T-helper 2 cell treated with Interferon-gamma antibody and Interleukin-4, amounts not matched to agents 5 μg/mL and 100 μg/mL, for 36 hours (primary cell): ENCODE measurements at regions not wholly inside any gene's neighbourhood (a gene's known extent, or its start where the extent isn't known, plus 50 kb on each side); places are given as distances from the start of the nearest gene placed in this dataset.

ENCODE experiments used
- DNase-seq: peaks from one replicate; pipeline ENCODE4 v3.0.0; 2021; ENCODE audit warnings: low spot score
- H3K27ac Mint-ChIP-seq: one replicate; pipeline ENCODE4 v1.8.0; 2021; ENCODE audit warnings: mild to moderate bottlenecking, mixed read lengths
- H3K27me3 Mint-ChIP-seq: one replicate; pipeline ENCODE4 v1.8.0; 2021; ENCODE audit warnings: low read depth, mixed read lengths
- H3K36me3 Mint-ChIP-seq: one replicate; pipeline ENCODE4 v1.8.0; 2021; ENCODE audit warnings: low read depth, mixed read lengths
- H3K4me1 Mint-ChIP-seq: one replicate; pipeline ENCODE4 v1.8.0; 2021; ENCODE audit warnings: low read depth, mixed read lengths
- H3K4me3 Mint-ChIP-seq: one replicate; pipeline ENCODE4 v1.8.0; 2022; ENCODE audit warnings: mild to moderate bottlenecking, moderate library complexity, mixed read lengths
- H3K9me3 Mint-ChIP-seq: one replicate; pipeline ENCODE4 v1.8.0; 2021; ENCODE audit warnings: mixed read lengths

DNA sequence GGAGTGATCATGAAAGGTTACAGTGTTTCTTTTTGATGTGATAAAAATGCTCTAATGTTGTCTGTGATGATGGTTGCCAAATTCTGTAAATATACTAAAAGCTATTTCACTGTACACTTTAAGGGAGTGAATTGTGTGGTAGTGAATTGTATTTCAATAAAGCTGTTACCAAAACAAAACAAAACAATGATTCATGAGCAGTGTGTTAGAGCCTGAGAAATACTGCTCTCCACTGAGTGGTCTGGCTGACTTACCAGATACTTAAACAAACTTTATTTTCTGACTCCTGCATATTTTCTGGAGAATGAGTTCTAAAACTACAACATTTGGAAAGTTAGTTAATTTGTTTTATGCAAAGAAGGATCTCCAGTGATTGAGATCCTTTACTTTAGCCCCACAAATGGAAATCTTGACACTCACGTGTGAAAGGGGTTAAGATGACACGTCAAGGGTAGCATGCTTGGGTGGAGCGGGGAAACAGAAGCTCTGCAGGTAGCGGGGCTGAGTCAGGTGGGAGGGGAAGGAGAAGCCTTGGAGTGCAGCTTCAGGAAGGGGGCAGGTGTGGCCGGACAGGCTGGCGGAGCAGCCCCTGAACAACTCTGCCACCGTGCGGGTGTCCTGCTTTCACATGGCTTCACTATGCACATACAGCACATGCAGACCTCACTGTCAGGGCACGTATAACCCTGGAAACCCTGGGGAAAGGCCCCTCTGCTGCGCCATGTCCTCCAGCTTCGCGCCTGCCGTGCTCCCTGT lies 256.7 kb downstream of the IRX1 start:
- Mint-ChIP-seq H3K4me1 (no peaks in the 10 kb centered on the region), H3K4me3 (no peak overlapping the region), H3K36me3 (no peaks in the 10 kb centered on the region), H3K27me3 (no peaks in the 10 kb centered on the region), H3K27ac (no peak overlapping the region), H3K9me3 (no peaks in the 10 kb centered on the region)
- no peak for DNase-seq

DNA sequence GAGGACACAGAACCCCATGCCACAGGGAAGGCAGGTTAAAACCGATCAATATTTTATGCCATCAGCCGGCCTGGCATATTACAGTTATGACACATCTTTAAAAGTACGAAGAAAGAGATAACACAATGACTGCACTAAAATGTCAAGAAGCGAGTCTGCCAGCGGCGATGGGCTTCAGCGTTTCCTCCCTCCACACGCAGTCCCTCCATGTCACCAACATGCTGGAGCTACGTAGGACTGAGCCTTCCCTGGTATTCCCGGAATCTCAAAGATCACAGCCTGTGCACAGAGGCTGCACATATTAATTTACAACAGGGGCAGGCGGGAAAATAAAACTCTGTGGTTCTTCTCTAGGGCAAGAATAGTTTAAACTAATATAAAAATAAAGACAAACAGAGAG lies 257.7 kb downstream of the IRX1 start:
- Mint-ChIP-seq H3K4me1 (no peaks in the 10 kb centered on the region), H3K36me3 (no peaks in the 10 kb centered on the region), H3K27me3 (no peaks in the 10 kb centered on the region), H3K4me3 (no peak overlapping the region), H3K27ac (no peak overlapping the region), H3K9me3 (no peaks in the 10 kb centered on the region)
- DNase-seq: no peak

DNA sequence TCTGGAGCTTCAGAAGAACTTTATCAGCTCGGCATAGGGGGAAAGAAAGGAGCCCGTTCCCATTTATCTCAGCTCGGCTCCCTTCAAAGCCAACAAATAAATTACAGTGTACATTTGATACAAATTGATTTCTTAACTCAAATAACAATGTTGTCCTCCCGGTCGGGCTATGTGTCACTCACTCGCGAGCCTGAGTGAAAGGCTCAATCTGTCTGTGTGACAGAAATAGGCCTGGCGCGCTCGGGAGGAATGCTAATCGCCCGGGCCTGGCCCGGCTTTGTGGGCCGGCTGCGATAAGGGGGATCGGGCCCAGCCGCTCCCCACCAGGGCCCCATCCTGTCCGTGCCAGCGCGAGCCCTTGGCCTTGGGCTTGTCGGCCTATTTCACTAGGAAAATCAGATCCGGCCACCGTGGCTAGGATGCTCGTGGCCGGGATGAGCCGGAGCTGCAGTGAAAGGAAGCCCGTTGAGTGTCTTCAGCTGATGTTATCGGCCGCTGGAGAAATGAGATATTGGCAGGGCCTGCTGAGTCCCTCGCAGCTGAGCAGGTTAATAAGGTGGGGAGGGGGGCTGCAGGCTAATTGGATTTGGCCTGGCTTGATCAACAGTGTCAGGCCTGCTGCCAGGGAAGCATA lies 258.7 kb downstream of the IRX1 start:
- Mint-ChIP-seq H3K27me3 (no peaks in the 10 kb centered on the region), H3K9me3 (no peaks in the 10 kb centered on the region), H3K36me3 (no peaks in the 10 kb centered on the region), H3K27ac (no peak overlapping the region), H3K4me3 (no peak overlapping the region), H3K4me1 (no peaks in the 10 kb centered on the region)
- no peak for DNase-seq

- no peak for DNase-seq
- Mint-ChIP-seq H3K4me3 (no peak overlapping the region), H3K27ac (no peak overlapping the region), H3K4me1 (no peaks in the 10 kb centered on the region), H3K9me3 (no peaks in the 10 kb centered on the region), H3K36me3 (no peaks in the 10 kb centered on the region), H3K27me3 (no peaks in the 10 kb centered on the region)
Measured at GRCh38 chr5:3856036-3856435, 260.4 kb downstream of the IRX1 start.

GRCh38 chr5:3858524-3858923 lies 262.9 kb downstream of the IRX1 start:
- Mint-ChIP-seq H3K4me3 (no peak overlapping the region), H3K36me3 (no peaks in the 10 kb centered on the region), H3K27me3 (no peaks in the 10 kb centered on the region), H3K4me1 (no peaks in the 10 kb centered on the region), H3K27ac (no peak overlapping the region), H3K9me3 (no peaks in the 10 kb centered on the region)
- DNase-seq: no peak

DNA sequence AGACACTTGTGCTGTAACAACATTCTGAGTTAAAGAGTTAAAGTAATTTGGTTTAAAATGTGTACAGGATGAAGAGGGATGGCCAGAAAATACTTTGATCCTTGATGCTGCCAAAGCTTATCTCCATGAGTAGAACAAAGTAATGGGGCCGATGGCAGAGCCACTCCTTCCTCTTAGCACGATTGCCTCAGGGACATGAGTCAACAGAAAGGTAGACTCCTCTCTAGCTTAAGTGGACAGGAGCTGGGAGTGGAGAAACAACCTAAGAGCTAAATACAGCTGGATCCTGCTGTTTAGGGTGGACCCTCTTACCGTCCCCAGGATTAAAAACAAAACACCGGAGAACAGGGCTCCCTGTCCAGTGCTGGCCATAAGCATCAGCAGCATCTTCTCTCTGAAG lies 267.3 kb downstream of the IRX1 start:
- Mint-ChIP-seq H3K4me3 (no peak overlapping the region), H3K36me3 (no peaks in the 10 kb centered on the region), H3K9me3 (no peaks in the 10 kb centered on the region), H3K4me1 (no peaks in the 10 kb centered on the region), H3K27ac (no peak overlapping the region), H3K27me3 (no peaks in the 10 kb centered on the region)
- no peak for DNase-seq

GRCh38 chr5:3875144-3875543 lies 279.5 kb downstream of the IRX1 start:
- Mint-ChIP-seq H3K4me1 (no peaks in the 10 kb centered on the region), H3K27me3 (no peaks in the 10 kb centered on the region), H3K9me3 (no peaks in the 10 kb centered on the region), H3K27ac (no peak overlapping the region), H3K4me3 (no peak overlapping the region), H3K36me3 (no peaks in the 10 kb centered on the region)
- no peak for DNase-seq

DNA sequence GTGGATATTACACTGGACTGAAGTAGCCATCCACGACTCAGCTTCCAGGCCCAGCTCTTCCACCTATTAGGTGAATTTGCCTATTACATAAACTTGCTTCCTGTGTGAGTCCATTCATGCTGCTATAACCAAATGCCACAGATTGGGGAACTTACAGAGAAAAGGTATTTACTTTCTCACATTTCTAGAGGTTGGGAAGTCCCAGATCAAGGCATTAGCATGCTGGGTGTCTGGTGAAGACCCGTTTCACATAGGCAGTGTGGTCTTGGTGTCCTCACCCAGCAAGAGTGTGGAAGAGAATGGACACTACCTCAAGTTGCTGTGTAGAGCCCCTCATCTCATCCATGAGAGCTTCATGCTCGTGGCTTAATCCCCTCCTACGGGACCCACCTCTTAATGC lies 282.6 kb downstream of the IRX1 start:
- DNase-seq: no peak
- Mint-ChIP-seq H3K27ac (no peak overlapping the region), H3K4me1 (no peaks in the 10 kb centered on the region), H3K36me3 (no peaks in the 10 kb centered on the region), H3K9me3 (peaks cover 8% of the 10 kb centered on the region), H3K4me3 (no peak overlapping the region), H3K27me3 (no peaks in the 10 kb centered on the region)

DNA sequence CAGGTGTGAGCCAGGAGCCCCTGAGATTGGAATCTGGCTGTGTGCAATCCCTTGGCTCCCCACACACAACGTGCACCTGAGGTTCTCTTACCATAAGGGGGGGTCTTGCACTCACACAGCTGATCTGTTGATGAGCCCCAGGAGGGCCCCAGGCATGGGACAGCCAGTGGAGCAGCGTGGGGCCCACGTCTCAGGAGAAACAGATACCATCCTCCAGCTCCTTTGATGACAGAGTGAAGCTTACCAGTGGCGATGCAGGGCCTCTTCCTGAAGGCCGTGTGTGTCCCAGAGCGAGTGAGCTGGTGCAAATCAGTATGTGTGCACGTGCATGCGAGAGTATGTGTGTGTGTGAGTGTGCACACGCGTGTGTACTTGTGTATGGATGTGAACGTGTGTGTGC lies 287.4 kb downstream of the IRX1 start:
- Mint-ChIP-seq H3K4me1 (no peaks in the 10 kb centered on the region), H3K36me3 (no peaks in the 10 kb centered on the region)

DNA sequence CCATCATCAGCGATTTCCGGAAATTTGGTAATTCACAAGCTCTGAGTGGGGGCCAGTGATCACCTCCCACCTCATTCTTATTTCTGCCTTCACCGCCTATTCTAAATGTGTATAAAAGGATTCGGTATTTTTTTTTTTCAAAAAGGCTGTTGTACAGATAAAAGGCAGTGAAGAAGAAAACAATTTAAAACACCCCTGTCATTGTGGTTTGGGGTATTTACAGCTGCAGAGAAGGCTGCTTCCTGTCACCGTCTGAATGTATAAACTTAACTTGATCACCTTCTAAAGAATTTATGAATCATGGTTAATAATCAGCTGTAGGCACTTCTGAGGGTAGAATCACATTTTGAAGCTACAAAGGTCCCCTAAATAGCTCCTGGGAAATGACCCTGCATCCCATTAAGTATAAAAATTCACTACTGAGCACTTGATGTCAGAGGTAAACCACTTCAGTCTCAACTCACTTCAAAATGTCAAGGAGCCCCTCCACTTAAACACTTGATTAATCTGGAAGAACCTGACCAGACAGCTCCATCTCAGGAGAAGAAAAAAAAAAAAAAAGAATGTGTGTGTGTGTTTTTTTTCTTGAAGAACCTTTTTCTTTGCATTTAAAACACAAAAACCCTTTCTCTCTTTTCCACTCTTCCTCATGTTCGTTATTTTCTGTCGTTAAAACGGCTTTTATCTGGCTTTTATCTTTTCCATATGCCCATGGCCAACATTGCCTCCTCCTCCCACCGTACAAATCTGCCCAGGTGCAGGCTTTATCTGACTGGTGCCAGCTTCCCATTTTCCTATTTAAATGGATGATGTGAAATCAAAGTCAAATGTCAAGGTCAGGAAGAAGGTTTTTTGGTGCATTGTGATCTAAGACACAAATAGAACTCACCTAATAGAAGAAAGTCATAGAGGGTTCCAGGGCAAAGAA lies 291.2 kb downstream of the IRX1 start:
- Mint-ChIP-seq H3K4me3 (no peak overlapping the region), H3K27me3 (no peaks in the 10 kb centered on the region), H3K27ac (no peak overlapping the region), H3K4me1 (no peaks in the 10 kb centered on the region), H3K36me3 (no peaks in the 10 kb centered on the region), H3K9me3 (peaks cover 8% of the 10 kb centered on the region)
- no peak for DNase-seq

More for the DNA sequence above, 287.4 kb downstream of the IRX1 start:
- no peak overlapping the region for H3K27ac Mint-ChIP-seq
- no peaks in the 10 kb centered on the region for H3K27me3 Mint-ChIP-seq
- no peak overlapping the region for H3K4me3 Mint-ChIP-seq
- no peak for DNase-seq
- H3K9me3 Mint-ChIP-seq: peaks cover 8% of the 10 kb centered on the region

GRCh38 chr5:3888310-3888709 lies 292.7 kb downstream of the IRX1 start:
- no peak overlapping the region for H3K27ac Mint-ChIP-seq
- H3K9me3 Mint-ChIP-seq: no peaks in the 10 kb centered on the region
- no peak overlapping the region for H3K4me3 Mint-ChIP-seq
- no peaks in the 10 kb centered on the region for H3K27me3 Mint-ChIP-seq
- no peaks in the 10 kb centered on the region for H3K4me1 Mint-ChIP-seq
- DNase-seq: no peak
- no peaks in the 10 kb centered on the region for H3K36me3 Mint-ChIP-seq

DNA sequence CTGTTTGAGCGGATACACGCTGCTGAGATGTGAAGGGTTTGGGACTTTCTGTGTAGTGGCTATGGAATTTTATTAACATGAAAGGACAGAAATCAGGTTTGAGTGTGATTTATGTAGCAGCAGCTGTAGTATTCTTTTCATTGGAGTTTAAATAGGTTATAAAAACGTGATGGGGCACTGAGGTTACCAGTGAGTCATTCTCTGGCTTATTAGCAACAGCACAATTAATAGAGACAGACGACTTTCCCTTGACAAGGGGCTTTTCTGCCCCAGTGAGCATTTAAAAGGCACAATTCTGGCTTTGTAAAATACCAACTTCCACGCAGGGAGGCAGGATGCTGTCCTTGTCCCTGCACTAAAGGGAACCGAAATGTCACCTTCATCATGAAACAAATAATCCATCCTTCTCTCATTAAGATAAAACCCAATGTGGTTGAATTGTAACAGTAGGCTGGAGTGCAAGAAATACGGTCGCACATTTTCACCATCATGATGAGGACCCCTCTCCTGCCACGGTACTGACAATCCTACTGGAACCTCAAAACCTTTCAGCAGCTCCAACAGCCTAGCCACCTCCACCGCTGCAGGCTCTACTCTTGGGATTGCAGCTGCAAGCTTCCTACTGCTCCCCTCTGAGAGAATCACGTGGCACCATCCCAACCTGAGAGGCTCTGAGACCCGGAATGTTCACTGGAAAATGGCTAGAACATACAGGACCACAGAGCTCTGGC lies 293.9 kb downstream of the IRX1 start:
- no peak overlapping the region for H3K4me3 Mint-ChIP-seq
- no peaks in the 10 kb centered on the region for H3K27me3 Mint-ChIP-seq
- DNase-seq: no peak
- H3K36me3 Mint-ChIP-seq: no peaks in the 10 kb centered on the region
- H3K4me1 Mint-ChIP-seq: no peaks in the 10 kb centered on the region
- H3K27ac Mint-ChIP-seq: no peak overlapping the region
- no peaks in the 10 kb centered on the region for H3K9me3 Mint-ChIP-seq

DNA sequence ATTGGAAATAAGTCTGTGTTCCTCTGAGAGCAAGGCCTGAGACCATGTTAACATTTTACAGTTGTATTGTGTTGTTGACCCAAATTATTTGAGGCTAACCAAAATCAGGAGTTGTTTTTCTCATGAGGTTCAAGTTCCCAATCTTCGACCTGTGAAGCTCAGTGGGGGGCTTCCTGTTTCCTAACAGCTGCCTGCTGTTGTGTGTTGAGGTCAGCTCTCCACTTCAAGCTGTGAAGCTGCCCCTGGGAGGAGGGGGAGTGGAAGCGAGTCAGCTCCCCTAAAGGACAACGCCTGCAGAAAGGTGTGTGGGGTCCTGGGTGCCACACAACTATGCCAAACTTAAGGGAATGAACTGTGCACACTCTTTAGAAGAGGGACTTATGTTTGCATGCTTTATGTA lies 295.5 kb downstream of the IRX1 start:
- peaks cover under 1% of the 10 kb centered on the region for H3K9me3 Mint-ChIP-seq
- H3K27ac Mint-ChIP-seq: no peak overlapping the region
- H3K27me3 Mint-ChIP-seq: no peaks in the 10 kb centered on the region
- no peaks in the 10 kb centered on the region for H3K4me1 Mint-ChIP-seq
- H3K36me3 Mint-ChIP-seq: no peaks in the 10 kb centered on the region
- DNase-seq: no peak
- no peak overlapping the region for H3K4me3 Mint-ChIP-seq

- DNase-seq: no peak
- no peaks in the 10 kb centered on the region for H3K36me3 Mint-ChIP-seq
- peaks cover 12% of the 10 kb centered on the region for H3K9me3 Mint-ChIP-seq
- no peaks in the 10 kb centered on the region for H3K27me3 Mint-ChIP-seq
- no peak overlapping the region for H3K4me3 Mint-ChIP-seq
- no peak overlapping the region for H3K27ac Mint-ChIP-seq
- no peaks in the 10 kb centered on the region for H3K4me1 Mint-ChIP-seq
Measured at GRCh38 chr5:3893527-3893926, 297.9 kb downstream of the IRX1 start.
